Kidney (tissue), 13 donors: ENCODE measurements at regions not wholly inside any gene's neighbourhood (a gene's known extent, or its start where the extent isn't known, plus 50 kb on each side); places are given as distances from the start of the nearest gene placed in this dataset.
A peak's percentile ranks its signal among the peaks of the same experiment; 100 is the strongest.

Experiments used
- DNase-seq, 5 donors: peaks; one replicate each; pipeline ENCODE4 v3.0.0-alpha.2; 2013 to 2020
- FAIRE-seq: peaks from 2 replicates; lab custom pipeline; 2012; peaks lifted over from hg19 to GRCh38; lab: Jason Lieb, UNC
- H3K27ac ChIP-seq, 2 donors: one replicate each; pipeline ENCODE4 v1.7.0; 2013; ENCODE audit warnings: low read depth in 2 of 2, low read length in 2 of 2, inconsistent platforms in 1 of 2
- H3K27me3 ChIP-seq: one replicate; pipeline ENCODE4 v1.7.1; 2013; ENCODE audit warnings: low read length, inconsistent platforms; ENCODE audit not compliant: control insufficient read depth, insufficient read depth
- H3K36me3 ChIP-seq, 3 donors: one replicate each; pipeline versions ENCODE4 v1.7.0 to v1.7.1; 2013; ENCODE audit warnings: low read length in 3 of 3, control low read depth in 1 of 3, inconsistent platforms in 1 of 3; ENCODE audit not compliant: insufficient read depth in 3 of 3, control insufficient read depth in 2 of 3
- H3K4me1 ChIP-seq, 3 donors: one replicate each; pipeline versions ENCODE4 v1.7.0 to v1.7.1; 2013; ENCODE audit warnings: low read length in 3 of 3, inconsistent platforms in 1 of 3, low read depth in 1 of 3; ENCODE audit not compliant: control insufficient read depth in 2 of 3, insufficient read depth in 2 of 3
- H3K4me3 ChIP-seq, 3 donors: one replicate each; pipeline versions ENCODE4 v1.7.0 to v1.8.1; 2013; ENCODE audit warnings: low read length in 3 of 3, control low read depth in 1 of 3, inconsistent platforms in 1 of 3
- H3K9ac ChIP-seq, 3 donors: one replicate each; pipeline versions ENCODE4 v1.7.0 to v1.7.1; 2013; ENCODE audit warnings: low read length in 3 of 3, control low read depth in 1 of 3, inconsistent platforms in 1 of 3
- H3K9me3 ChIP-seq, 3 donors: one replicate each; pipeline versions ENCODE4 v1.7.0 to v1.7.1; 2013; ENCODE audit warnings: low read length in 3 of 3, control low read depth in 1 of 3, inconsistent platforms in 1 of 3; ENCODE audit not compliant: control insufficient read depth in 2 of 3, insufficient read depth in 1 of 3
- intact Hi-C: fragments of 100-400 bp; cut with DNase I; formaldehyde crosslinking; loops from one replicate; pipeline ENCODE4 v1.11.1; 2022
- TF ChIP-seq, protein P1 (sequence below): IDR thresholded peaks from 3 replicates; pipeline ENCODE4 v1.5.1; 2012; ENCODE audit warnings: mild to moderate bottlenecking, moderate library complexity, borderline replicate concordance; ENCODE audit not compliant: insufficient read depth; ENCODE audit errors: extremely low read depth
- donor health status: control.
- donor health status: control.
- donor health status: control.
- donor health status: control.
- donor health status: control.
- donor health status: DM: yes; HTN: yes; CAD: no.
- donor health status: Normal renal cell carcinoma (clear cell type).

DNA sequence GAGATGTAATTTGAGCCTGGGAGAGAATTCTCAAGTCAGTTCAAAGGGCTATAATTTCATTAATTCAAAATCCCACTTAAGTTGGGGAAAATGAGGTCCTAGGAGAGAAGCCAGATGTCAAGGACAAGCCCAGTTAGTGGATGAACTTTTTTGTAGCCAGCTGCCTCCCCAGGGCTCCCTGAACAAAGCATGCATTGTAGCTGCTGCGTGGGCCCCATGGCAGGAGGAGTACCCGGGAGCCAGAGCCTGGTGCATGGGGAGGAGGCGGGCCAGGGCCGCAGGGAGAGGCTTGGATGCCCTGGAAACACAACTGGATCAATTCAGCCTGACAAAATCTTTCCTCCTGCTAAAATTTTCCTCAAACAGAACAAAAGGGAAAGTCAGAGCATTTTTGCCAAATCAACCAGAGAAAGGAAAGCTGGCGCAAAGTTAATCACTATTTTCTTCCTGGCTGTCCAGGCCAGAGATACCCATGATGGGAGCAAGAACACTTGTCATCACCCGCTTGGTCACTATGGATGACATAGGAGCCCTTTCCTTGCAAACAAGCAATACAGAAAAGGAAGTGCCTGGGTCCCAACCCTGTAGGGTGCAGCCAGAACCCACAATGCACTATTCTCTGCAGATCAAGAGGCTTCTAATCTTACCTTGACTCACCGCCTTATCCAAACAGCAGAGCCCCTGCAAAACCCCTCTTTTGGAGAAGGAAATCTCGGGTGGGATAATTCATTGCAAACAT, 248.1 kb upstream of the RAB4A start:
- Histone ChIP-seq H3K9me3 (no peaks in the 10 kb centered on the region), H3K27ac (no peak overlapping the region), H3K36me3 (no peaks in the 10 kb centered on the region), H3K27me3 (no peaks in the 10 kb centered on the region), H3K4me3 (no peak overlapping the region), H3K4me1 (no peaks in the 10 kb centered on the region), H3K9ac (no peak overlapping the region)
- no peak for FAIRE-seq
- no peak for DNase-seq
- TF ChIP-seq, protein P1, sequence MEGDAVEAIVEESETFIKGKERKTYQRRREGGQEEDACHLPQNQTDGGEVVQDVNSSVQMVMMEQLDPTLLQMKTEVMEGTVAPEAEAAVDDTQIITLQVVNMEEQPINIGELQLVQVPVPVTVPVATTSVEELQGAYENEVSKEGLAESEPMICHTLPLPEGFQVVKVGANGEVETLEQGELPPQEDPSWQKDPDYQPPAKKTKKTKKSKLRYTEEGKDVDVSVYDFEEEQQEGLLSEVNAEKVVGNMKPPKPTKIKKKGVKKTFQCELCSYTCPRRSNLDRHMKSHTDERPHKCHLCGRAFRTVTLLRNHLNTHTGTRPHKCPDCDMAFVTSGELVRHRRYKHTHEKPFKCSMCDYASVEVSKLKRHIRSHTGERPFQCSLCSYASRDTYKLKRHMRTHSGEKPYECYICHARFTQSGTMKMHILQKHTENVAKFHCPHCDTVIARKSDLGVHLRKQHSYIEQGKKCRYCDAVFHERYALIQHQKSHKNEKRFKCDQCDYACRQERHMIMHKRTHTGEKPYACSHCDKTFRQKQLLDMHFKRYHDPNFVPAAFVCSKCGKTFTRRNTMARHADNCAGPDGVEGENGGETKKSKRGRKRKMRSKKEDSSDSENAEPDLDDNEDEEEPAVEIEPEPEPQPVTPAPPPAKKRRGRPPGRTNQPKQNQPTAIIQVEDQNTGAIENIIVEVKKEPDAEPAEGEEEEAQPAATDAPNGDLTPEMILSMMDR: no peak
- intact Hi-C loops: no loop called here

DNA sequence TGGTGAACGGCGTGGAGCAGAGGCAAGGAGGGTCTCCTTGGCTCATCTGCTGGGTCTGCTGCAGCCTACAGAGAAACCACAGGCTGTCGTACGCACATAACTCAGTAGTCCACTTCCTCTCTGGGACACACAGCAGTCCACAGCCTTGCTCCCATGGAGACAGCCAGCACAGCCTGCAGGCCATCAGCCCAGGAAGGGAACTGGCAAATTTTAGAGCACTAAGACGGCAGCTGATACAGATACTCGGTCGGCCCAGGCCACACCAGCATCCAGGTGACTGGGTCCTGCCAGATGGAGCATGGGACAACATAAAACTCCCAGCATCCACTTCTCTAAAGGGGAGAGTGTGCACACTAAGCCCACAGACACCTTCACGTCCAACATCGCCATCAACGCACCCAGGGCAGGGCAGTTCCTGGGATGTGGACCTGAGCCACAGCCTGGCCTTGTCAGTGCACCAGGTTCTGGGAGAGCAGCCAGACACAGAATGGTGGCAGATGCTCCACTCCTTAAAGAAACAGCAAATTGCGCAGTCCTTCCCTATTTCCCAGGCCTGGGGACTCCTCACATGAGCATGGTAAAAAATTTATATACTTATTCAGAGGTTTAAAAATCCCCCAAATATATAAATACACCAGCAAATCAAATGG, 247.1 kb upstream of the RAB4A start:
- intact Hi-C loops: no loop called here

DNA sequence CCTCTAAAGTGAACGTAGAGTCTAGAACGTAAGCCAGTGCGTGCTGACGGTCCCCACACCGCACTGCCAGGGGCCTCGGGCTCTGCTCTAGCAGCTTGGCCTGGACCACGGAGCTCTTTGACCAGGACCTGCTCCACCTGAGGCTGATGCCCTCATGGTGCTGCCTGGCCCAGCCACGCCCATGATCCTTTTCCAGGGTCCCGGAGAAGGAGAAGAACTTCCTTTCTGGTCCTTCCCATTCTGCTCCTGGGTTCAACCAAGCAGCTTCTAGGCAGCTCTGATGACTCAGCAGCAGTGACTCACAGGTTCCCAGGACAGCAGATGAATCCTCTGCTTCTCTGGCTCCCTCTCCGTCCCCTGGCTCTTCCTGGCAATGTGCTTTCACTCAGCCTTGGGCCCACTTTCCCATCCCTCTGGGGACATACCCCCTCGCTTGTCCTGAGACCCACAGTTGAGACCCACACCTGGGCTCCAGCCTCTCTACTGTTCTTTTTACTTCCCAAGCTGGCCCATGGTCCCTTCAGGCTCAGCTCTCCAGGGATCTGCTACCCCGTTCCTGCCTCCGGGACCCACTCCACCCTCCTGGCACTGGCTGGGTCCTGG, 246.3 kb upstream of the RAB4A start:
- no peak overlapping the region for H3K4me3 ChIP-seq
- H3K36me3 ChIP-seq: no peaks in the 10 kb centered on the region
- H3K27ac ChIP-seq: no peak overlapping the region
- intact Hi-C loops: no loop called here
- H3K9me3 ChIP-seq: no peaks in the 10 kb centered on the region
- no peak for FAIRE-seq
- DNase-seq: peak in 1 of 5 donors; percentile 78
- no peaks in the 10 kb centered on the region for H3K27me3 ChIP-seq
- H3K4me1 ChIP-seq: no peaks in the 10 kb centered on the region
- TF ChIP-seq, protein P1: no peak
- no peak overlapping the region for H3K9ac ChIP-seq

More for the DNA sequence above, 247.1 kb upstream of the RAB4A start:
- Histone ChIP-seq H3K4me1 (no peaks in the 10 kb centered on the region), H3K36me3 (no peaks in the 10 kb centered on the region), H3K27me3 (no peaks in the 10 kb centered on the region), H3K4me3 (no peak overlapping the region), H3K27ac (no peak overlapping the region), H3K9me3 (no peaks in the 10 kb centered on the region), H3K9ac (no peak overlapping the region)
- FAIRE-seq (no peak), DNase-seq (peak in 1 of 5 donors; percentile 31)
- TF ChIP-seq, protein P1: no peak
